OCI-M2 (cell line): ENCODE measurements at regions not wholly inside any gene's neighbourhood (a gene's known extent, or its start where the extent isn't known, plus 50 kb on each side); places are given as distances from the start of the nearest gene placed in this dataset.
A peak's percentile ranks its signal among the peaks of the same experiment; 100 is the strongest.
"Not testable (repeated sequence)": the region's sequence is repeated elsewhere in the genome, so short reads cannot be mapped to it uniquely, and the experiment has no call there.

Experiments used
- DNase-seq: peaks from one replicate; lab custom pipeline; 2025; ENCODE audit not compliant: unreplicated experiment; lab: John Stamatoyannopoulos, UW

GRCh38 chr12:124654666-124655047 lies 87.2 kb upstream of the NCOR2 start:
- no peak for DNase-seq

GRCh38 chr12:124653169-124653931 lies 85.9 kb upstream of the NCOR2 start:
- no peak for DNase-seq

DNA sequence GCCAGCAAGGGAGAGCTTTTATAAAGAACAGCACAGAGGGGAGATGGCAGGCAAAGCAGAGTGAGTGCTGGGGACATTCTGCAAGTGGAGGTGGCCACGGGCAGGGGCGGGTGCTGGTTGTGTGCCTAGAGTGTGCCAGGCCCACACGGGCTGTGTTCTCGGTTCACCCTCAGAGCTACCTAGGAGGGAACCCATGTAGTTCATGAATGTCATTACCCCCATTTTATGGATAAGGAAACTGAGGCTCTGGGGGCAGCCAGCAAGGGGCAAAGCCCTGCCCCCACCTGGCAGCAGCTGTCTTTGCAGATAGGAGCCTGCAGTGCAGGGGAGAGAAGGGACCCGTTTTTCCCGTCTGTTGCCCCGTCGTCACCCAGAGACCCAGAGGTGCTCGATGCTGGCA lies 85.2 kb upstream of the NCOR2 start:
- no peak for DNase-seq

- no peak for DNase-seq
Observed at GRCh38 chr12:124651516-124652273, 84.3 kb upstream of the NCOR2 start.

- no peak for DNase-seq
Observed at GRCh38 chr12:124650912-124651311, 83.5 kb upstream of the NCOR2 start.

DNA sequence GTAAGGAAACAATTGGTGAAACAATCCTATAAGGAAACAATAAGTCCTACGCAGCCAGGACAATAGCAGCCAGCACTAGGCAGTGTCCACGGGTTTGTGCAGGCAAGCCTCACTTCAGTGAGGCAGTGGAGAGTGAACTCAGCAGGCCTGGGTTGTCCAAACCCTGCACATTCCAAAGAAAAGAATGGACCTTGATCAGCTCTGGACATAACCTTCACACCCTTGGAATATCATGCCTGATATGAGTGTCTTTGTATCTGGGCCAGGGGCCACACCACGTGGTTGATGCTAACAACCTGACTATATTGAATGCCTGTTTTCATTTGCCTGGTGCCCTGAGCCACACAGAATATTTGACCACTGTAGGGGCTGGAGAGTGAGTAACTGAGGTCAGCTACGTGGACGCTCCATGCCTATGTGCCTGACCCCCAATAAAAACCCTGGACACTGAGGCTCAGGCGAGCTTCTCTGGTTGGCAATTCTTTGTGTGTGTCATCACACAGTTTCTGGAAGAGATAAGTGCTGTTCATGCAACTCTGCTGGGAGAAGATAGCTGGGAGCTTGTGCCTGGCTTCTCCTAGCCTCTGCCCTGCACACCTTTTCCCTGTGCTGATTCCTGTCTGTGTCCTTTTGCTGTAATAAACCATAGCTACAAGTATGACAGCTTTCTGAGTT lies 81.4 kb upstream of the NCOR2 start:
- DNase-seq: no peak

- no peak for DNase-seq
Observed at GRCh38 chr12:124647316-124647715, 79.9 kb upstream of the NCOR2 start.

- DNase-seq: no peak
Observed at GRCh38 chr12:124646385-124647230, 79.2 kb upstream of the NCOR2 start.

DNA sequence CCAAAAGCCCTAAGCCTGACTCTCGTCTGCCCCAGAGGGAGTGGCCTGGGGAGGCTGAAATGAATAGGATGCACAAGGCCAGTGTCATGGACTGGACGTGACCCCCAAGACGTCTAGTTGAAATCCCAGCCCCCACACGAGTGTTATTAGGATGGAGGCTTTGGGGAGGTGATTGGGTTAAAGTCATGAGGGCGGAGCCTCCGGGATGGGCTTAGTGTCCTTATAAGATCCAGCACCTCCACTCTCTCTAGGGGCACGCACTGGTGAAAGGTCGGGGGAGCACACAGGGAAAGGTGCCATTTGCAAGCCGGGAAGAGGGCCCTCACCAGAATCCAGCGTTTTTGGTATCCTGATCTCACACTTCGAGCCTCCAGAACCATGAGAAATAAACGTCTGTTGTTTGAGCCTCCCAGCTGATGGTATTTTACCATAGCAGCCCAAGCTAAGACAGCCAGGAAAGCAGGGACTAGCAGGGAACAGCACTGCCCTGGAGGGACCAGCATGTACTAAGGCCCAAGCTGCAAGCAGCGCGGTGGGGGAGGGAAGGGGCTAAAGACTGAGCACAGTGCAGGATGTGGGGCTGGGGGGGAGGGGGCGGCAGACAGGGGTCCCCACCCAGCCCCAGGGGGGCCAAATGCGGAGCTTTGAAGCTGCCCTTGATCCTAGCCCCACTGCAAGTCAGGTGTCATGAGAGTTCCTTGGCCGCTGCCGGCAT lies 78.3 kb upstream of the NCOR2 start:
- no peak for DNase-seq

- not testable (repeated sequence) for DNase-seq
Observed at GRCh38 chr12:124643768-124644167, 76.4 kb upstream of the NCOR2 start.

- no peak for DNase-seq
Observed at GRCh38 chr12:124642105-124642504, 74.7 kb upstream of the NCOR2 start.

- no peak for DNase-seq
Observed at GRCh38 chr12:124641591-124641990, 74.2 kb upstream of the NCOR2 start.

DNA sequence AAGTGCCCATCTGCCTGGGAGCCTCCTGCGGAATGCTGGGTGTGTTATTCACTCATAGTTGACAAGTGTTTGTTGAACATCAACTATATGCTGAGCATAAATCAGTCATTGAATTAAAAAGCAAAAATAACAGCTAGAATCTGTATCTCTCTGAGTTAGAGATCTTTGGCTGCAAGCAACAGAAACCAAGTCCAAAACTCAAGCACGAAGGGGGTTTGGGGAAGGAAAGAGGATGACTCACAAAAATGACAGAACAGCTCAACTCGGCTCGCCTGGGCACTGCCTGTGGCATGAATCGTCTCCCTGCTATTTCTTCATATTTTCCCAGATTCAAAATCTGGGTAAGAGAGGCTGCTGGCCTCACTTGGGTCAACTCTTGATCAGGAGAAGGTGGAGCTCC lies 72.6 kb upstream of the NCOR2 start:
- DNase-seq: no peak

- DNase-seq: no peak
Observed at GRCh38 chr12:124639122-124639806, 71.9 kb upstream of the NCOR2 start.

GRCh38 chr12:124637581-124637981 lies 70.2 kb upstream of the NCOR2 start:
- DNase-seq: no peak

DNA sequence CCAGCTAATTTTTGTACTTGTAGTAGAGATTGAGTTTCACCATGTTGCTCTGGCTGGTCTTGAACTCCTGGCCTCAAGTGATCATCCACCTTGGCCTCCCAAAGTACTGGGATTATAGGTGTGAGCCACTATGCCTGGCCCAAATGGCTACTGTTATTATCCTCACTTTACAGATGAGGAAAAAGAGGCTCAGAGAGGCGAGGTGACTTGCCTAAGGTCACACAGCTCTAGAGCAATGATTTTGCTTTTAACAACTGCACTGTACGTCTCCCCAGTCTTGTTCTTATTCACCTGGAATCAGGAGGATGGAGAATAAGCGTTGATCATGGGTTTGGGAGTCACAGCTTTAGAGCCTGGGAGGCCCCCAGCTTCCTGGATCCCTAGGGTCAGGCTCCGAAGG lies 69.8 kb upstream of the NCOR2 start:
- no peak for DNase-seq

- DNase-seq: peak; percentile 3
Observed at GRCh38 chr12:124636138-124636978, 68.9 kb upstream of the NCOR2 start.

GRCh38 chr12:124635316-124635715 lies 67.9 kb upstream of the NCOR2 start:
- no peak for DNase-seq
